ENCODE measurements at regions not wholly inside any gene's neighbourhood (a gene's known extent, or its start where the extent isn't known, plus 50 kb on each side); places are given as distances from the start of the nearest gene placed in this dataset.

GRCh38 chr17:56679777-56680422 lies 86.4 kb downstream of the NOG start:
- TF ChIP-seq, protein P1, sequence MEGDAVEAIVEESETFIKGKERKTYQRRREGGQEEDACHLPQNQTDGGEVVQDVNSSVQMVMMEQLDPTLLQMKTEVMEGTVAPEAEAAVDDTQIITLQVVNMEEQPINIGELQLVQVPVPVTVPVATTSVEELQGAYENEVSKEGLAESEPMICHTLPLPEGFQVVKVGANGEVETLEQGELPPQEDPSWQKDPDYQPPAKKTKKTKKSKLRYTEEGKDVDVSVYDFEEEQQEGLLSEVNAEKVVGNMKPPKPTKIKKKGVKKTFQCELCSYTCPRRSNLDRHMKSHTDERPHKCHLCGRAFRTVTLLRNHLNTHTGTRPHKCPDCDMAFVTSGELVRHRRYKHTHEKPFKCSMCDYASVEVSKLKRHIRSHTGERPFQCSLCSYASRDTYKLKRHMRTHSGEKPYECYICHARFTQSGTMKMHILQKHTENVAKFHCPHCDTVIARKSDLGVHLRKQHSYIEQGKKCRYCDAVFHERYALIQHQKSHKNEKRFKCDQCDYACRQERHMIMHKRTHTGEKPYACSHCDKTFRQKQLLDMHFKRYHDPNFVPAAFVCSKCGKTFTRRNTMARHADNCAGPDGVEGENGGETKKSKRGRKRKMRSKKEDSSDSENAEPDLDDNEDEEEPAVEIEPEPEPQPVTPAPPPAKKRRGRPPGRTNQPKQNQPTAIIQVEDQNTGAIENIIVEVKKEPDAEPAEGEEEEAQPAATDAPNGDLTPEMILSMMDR (IDR thresholded peaks at IDR 0.05): no peak
- TF ChIP-seq POLR2A (IDR thresholded peaks at IDR 0.05) (no peak), POLR2AphosphoS5 (IDR thresholded peaks at IDR 0.05) (no peak), EP300 (IDR thresholded peaks at IDR 0.05) (no peak)

Data from stomach (tissue), 4 donors.